Endothelial cell of umbilical vein (primary cell): ENCODE measurements at regions not wholly inside any gene's neighbourhood (a gene's known extent, or its start where the extent isn't known, plus 50 kb on each side); places are given as distances from the start of the nearest gene placed in this dataset.

Experiments
- BruUV-seq: library from RNA; stranded (reverse); fragments of 400-500 nt; replicated peaks from 2 replicates; lab custom pipeline; 2021; lab: Mats Ljungman, UMichigan
- CTCF ChIA-PET: fragments of 300-600, 350-600 bp; sonication (Branson Sonifier 250); formaldehyde crosslinking; loops from one replicate; lab custom pipeline; 2021; ENCODE audit warnings: antibody characterized with exemption, inconsistent platforms; lab: Charles Lee
- POLR2A ChIA-PET: fragments of 300-600, 350-600 bp; sonication (Branson Sonifier 250); formaldehyde crosslinking; loops from one replicate; lab custom pipeline; 2021; ENCODE audit warnings: antibody characterized with exemption, inconsistent platforms; lab: Charles Lee
- DNase-seq: peaks from one replicate; pipeline ENCODE4 v3.0.0-alpha.2; 2011; ENCODE audit warnings: low read depth, low spot score
- FAIRE-seq: peaks from 2 replicates; lab custom pipeline; 2011; peaks lifted over from hg19 to GRCh38; lab: Jason Lieb, UNC
- H2AFZ ChIP-seq: 2 replicates; pipeline ENCODE4 v1.6.0; 2012; ENCODE audit warnings: low read depth, low read length, control low read depth, inconsistent platforms
- H3K27ac ChIP-seq: 2 replicates; pipeline ENCODE4 v1.5.1; 2011; ENCODE audit warnings: low read depth, mild to moderate bottlenecking, control low read depth, low read length, moderate library complexity; ENCODE audit not compliant: insufficient read depth
- H3K27me3 ChIP-seq, 2 experiments: 2 replicates each; pipeline versions ENCODE4 v1.6.0 to v1.6.1; 2011; ENCODE audit warnings: low read length in 2 of 2, mixed read lengths in 1 of 2; ENCODE audit not compliant: control insufficient read depth in 2 of 2, insufficient read depth in 2 of 2
- H3K36me3 ChIP-seq, 2 experiments: 2 replicates in 1 of 2; 3 replicates in 1 of 2; pipeline ENCODE4 v1.5.1; 2011; ENCODE audit warnings: low read length in 2 of 2, mild to moderate bottlenecking in 1 of 2, moderate library complexity in 1 of 2; ENCODE audit not compliant: control insufficient read depth in 2 of 2, insufficient read depth in 2 of 2; ENCODE audit errors: extremely low read depth in 1 of 2
- H3K4me1 ChIP-seq: 3 replicates; pipeline ENCODE4 v1.5.1; 2011; ENCODE audit warnings: mild to moderate bottlenecking, low read length; ENCODE audit not compliant: control insufficient read depth, insufficient read depth; ENCODE audit errors: extremely low read depth
- H3K4me2 ChIP-seq: 2 replicates; pipeline ENCODE4 v1.6.1; 2011; ENCODE audit warnings: low read length, control low read depth, mixed read lengths; ENCODE audit not compliant: insufficient read depth
- H3K4me3 ChIP-seq, 3 experiments: fragments of 200-600 bp in 1 of 3; sonication (generic), shearing (Covaris generic) in 1 of 3; replicated peaks in 1 of 3; 2 replicates each; pipeline ENCODE4 v1.5.1; 2011 to 2016; ENCODE audit warnings: control low read depth in 3 of 3, low read length in 3 of 3, mild to moderate bottlenecking in 2 of 3, inconsistent platforms in 1 of 3, low read depth in 1 of 3, moderate library complexity in 1 of 3; ENCODE audit not compliant: insufficient read depth in 1 of 3
- H3K79me2 ChIP-seq: 2 replicates; pipeline ENCODE4 v1.6.0; 2012; ENCODE audit warnings: low read length, inconsistent platforms; ENCODE audit not compliant: control insufficient read depth, insufficient read depth
- H3K9ac ChIP-seq: replicated peaks from 2 replicates; pipeline ENCODE3; 2011; ENCODE audit warnings: low read length, control low read depth; ENCODE audit not compliant: insufficient read depth; ENCODE audit errors: extremely low read depth
- H3K9me1 ChIP-seq: replicated peaks from 3 replicates; pipeline ENCODE4 v1.6.0; 2011; ENCODE audit warnings: mild to moderate bottlenecking, low read length; ENCODE audit not compliant: control insufficient read depth, insufficient read depth; ENCODE audit errors: extremely low read depth
- H3K9me3 ChIP-seq: replicated peaks from 2 replicates; pipeline ENCODE4 v1.5.1; 2012; ENCODE audit warnings: low read length, inconsistent platforms; ENCODE audit not compliant: control insufficient read depth, insufficient read depth
- H4K20me1 ChIP-seq: replicated peaks from 2 replicates; pipeline ENCODE3; 2011; ENCODE audit warnings: mild to moderate bottlenecking, low read length; ENCODE audit not compliant: control insufficient read depth, insufficient read depth; ENCODE audit errors: extremely low read depth
- EZH2 ChIP-seq: IDR thresholded peaks from 2 replicates; pipeline ENCODE4 v1.6.1; 2012; ENCODE audit warnings: borderline replicate concordance, low read depth, mild to moderate bottlenecking, moderate library complexity, low read length, inconsistent platforms; ENCODE audit not compliant: severe bottlenecking
- FOS ChIP-seq: IDR thresholded peaks from 2 replicates; pipeline ENCODE4 v1.6.1; 2011; ENCODE audit warnings: mild to moderate bottlenecking, low read length, moderate library complexity, borderline replicate concordance; ENCODE audit not compliant: insufficient read depth
- GATA2 ChIP-seq: IDR thresholded peaks from 2 replicates; pipeline ENCODE4 v1.7.0; 2011; ENCODE audit warnings: low read depth, mild to moderate bottlenecking, moderate library complexity, mixed read lengths, low read length; ENCODE audit not compliant: insufficient read length, insufficient read depth
- JUN ChIP-seq: IDR thresholded peaks from 2 replicates; pipeline ENCODE4 v1.6.1; 2011; ENCODE audit warnings: borderline replicate concordance, low read depth; ENCODE audit not compliant: insufficient read length, insufficient read depth
- MYC ChIP-seq: IDR thresholded peaks from one replicate; pipeline ENCODE4 v1.6.1; 2011; ENCODE audit warnings: mild to moderate bottlenecking, low read depth, low read length
- POLR2A ChIP-seq: IDR thresholded peaks from 2 replicates; pipeline ENCODE4 v1.6.1; 2012; ENCODE audit warnings: low read depth, mild to moderate bottlenecking, control low read depth, low read length
- POLR2AphosphoS5 ChIP-seq: IDR thresholded peaks from 2 replicates; pipeline ENCODE4 v1.6.1; 2012; ENCODE audit warnings: low read depth, mild to moderate bottlenecking, control low read depth, low read length, moderate library complexity; ENCODE audit not compliant: insufficient read depth
- dilution Hi-C: fragments of 300-500 bp; cut with MboI; formaldehyde crosslinking; loops from one replicate; pipeline ENCODE4 v1.15.0; 2019; ENCODE audit warnings: low sequenced_read_pairs; ENCODE audit not compliant: extremely low pct_ligation_motif_present
- intact Hi-C: fragments of 100-400 bp; cut with micrococcal nuclease; formaldehyde crosslinking; loops from one replicate; pipeline ENCODE4 v1.10.0; 2022
- TF ChIP-seq, protein P1 (sequence below), 2 donors: IDR thresholded peaks; 1 replicate in 1 of 2; 2 replicates in 1 of 2; pipeline ENCODE4 v1.5.1; 2011; ENCODE audit warnings: low read length in 2 of 2, mild to moderate bottlenecking in 2 of 2, moderate library complexity in 2 of 2, control low read depth in 1 of 2, inconsistent platforms in 1 of 2, low read depth in 1 of 2; ENCODE audit not compliant: insufficient read depth in 1 of 2; ENCODE audit errors: extremely low read depth in 1 of 2
- TF ChIP-seq, protein P2 (sequence below): IDR thresholded peaks from 2 replicates; pipeline ENCODE4 v1.6.1; 2011; ENCODE audit not compliant: insufficient read depth, insufficient read length

DNA sequence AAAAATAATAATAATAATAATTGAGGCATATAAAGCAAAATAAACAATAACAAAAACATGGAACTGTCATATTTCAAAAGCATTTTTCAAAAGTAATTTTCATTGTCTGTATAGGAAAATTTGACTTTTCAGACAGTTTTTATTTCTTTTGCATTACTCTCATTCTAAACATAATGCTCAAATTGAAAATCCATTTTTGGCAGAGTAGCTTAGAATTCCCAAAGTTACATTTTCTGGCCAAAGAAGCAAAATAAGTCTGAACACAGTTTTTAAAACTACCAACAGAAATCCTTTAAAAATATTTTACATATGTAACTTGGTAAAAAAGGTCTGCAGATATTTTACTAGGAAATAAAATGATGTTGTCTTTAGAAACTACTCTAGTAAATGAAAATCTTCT, 535.4 kb downstream of the ANKRD7 start:
- TF ChIP-seq FOS (no peak), MYC (no peak)
- Histone ChIP-seq H2AFZ (no peak overlapping the region), H3K4me1 (no peaks in the 10 kb centered on the region), H4K20me1 (no peaks in the 10 kb centered on the region), H3K4me3 (no peak overlapping the region), H3K4me2 (no peak overlapping the region), H3K27me3 (no peaks in the 10 kb centered on the region), H3K9ac (no peak overlapping the region), H3K9me3 (no peaks in the 10 kb centered on the region), H3K36me3 (no peaks in the 10 kb centered on the region), H3K9me1 (no peaks in the 10 kb centered on the region), H3K79me2 (no peaks in the 10 kb centered on the region), H3K27ac (no peak overlapping the region)
- intact Hi-C loops, result no loop called here
- no TSS peak for BruUV-seq
- DNase-seq (no peak), FAIRE-seq (no peak)
- ChIA-PET CTCF (no interaction called here), POLR2A (no interaction called here)
- dilution Hi-C loops, result no loop called here

DNA sequence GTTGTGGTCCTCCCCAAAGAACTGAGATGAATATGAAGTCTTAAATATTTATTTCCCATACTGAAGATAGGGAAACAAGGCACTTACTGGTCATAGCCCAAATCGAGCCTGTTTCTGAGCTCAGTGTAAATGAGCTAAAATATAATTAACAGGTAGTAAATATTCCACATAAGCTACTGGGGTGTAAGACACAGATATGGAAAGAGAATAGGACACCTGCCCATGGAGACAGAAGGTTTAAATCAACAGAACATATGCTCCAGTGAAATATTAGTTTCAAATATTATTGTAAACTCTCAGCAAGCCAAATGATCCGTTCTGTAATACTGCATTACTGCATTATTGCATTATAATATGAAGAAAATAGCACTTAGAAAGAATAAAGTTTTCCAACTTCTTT, 537.9 kb downstream of the ANKRD7 start:
- no peaks in the 10 kb centered on the region for H3K9me3 ChIP-seq
- TF ChIP-seq JUN (no peak), FOS (no peak), POLR2A (no peak), POLR2AphosphoS5 (no peak), GATA2 (no peak), EZH2 (no peak), MYC (no peak)
- TF ChIP-seq, protein P1, sequence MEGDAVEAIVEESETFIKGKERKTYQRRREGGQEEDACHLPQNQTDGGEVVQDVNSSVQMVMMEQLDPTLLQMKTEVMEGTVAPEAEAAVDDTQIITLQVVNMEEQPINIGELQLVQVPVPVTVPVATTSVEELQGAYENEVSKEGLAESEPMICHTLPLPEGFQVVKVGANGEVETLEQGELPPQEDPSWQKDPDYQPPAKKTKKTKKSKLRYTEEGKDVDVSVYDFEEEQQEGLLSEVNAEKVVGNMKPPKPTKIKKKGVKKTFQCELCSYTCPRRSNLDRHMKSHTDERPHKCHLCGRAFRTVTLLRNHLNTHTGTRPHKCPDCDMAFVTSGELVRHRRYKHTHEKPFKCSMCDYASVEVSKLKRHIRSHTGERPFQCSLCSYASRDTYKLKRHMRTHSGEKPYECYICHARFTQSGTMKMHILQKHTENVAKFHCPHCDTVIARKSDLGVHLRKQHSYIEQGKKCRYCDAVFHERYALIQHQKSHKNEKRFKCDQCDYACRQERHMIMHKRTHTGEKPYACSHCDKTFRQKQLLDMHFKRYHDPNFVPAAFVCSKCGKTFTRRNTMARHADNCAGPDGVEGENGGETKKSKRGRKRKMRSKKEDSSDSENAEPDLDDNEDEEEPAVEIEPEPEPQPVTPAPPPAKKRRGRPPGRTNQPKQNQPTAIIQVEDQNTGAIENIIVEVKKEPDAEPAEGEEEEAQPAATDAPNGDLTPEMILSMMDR (IDR thresholded peaks at IDR 0.05; ENCODE audit: extremely low read depth in 1 of 2, insufficient read depth in 1 of 2, low read depth in 1 of 2, low read length in 2 of 2), result no peak
- TF ChIP-seq, protein P2, sequence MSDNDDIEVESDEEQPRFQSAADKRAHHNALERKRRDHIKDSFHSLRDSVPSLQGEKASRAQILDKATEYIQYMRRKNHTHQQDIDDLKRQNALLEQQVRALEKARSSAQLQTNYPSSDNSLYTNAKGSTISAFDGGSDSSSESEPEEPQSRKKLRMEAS, result no peak
- no peak overlapping the region for H3K9ac ChIP-seq
- H3K27me3 ChIP-seq, result no peaks in the 10 kb centered on the region
- CTCF ChIA-PET, result no interaction called here
- FAIRE-seq, result no peak
- no peak overlapping the region for H2AFZ ChIP-seq
- no TSS peak for BruUV-seq
- no peak for DNase-seq
- H3K27ac ChIP-seq, result no peak overlapping the region
- no peaks in the 10 kb centered on the region for H3K4me1 ChIP-seq
- no peaks in the 10 kb centered on the region for H3K79me2 ChIP-seq
- H3K9me1 ChIP-seq, result no peaks in the 10 kb centered on the region
- no peak overlapping the region for H3K4me2 ChIP-seq
- no peaks in the 10 kb centered on the region for H4K20me1 ChIP-seq
- POLR2A ChIA-PET, result no interaction called here
- no peak overlapping the region for H3K4me3 ChIP-seq
- intact Hi-C loops, result no loop called here
- dilution Hi-C loops, result no loop called here
- H3K36me3 ChIP-seq, result no peaks in the 10 kb centered on the region
